Esophagus squamous epithelium (tissue), 5 donors: ENCODE measurements at regions not wholly inside any gene's neighbourhood (a gene's known extent, or its start where the extent isn't known, plus 50 kb on each side); places are given as distances from the start of the nearest gene placed in this dataset.

Experiments
- DNase-seq: peaks from one replicate; lab custom pipeline; 2025; lab: John Stamatoyannopoulos, UW
- H3K27ac ChIP-seq, 4 donors: fragments of 200-600 bp; sonication (generic); one replicate each; pipeline ENCODE4 v1.5.1; 2016 to 2019; ENCODE audit warnings: mild to moderate bottlenecking in 1 of 4
- H3K27me3 ChIP-seq, 4 donors: fragments of 200-600 bp; sonication (generic); 1 replicate in 3 of 4; 2 replicates in 1 of 4; pipeline versions ENCODE4 v1.5.1 to v1.6.0; 2017 to 2021; ENCODE audit warnings: antibody characterized with exemption in 1 of 4
- H3K36me3 ChIP-seq, 3 donors: fragments of 200-600 bp; sonication (generic); one replicate each; pipeline ENCODE4 v1.5.1; 2016 to 2019
- H3K4me1 ChIP-seq, 3 donors: fragments of 200-600 bp; sonication (generic); one replicate each; pipeline ENCODE4 v1.5.1; 2017 to 2019
- H3K4me3 ChIP-seq, 4 donors: fragments of 200-600 bp; sonication (generic); 1 replicate in 3 of 4; 2 replicates in 1 of 4; pipeline ENCODE4 v1.5.1; 2016 to 2019; ENCODE audit warnings: mild to moderate bottlenecking in 2 of 4, moderate library complexity in 1 of 4
- H3K9me3 ChIP-seq, 3 donors: fragments of 200-600 bp; sonication (generic); one replicate each; pipeline ENCODE4 v1.5.1; 2016 to 2019
- CTCF ChIP-seq, 6 experiments: fragments of 450-650 bp in 4 of 6; fragments of 200-600 bp in 2 of 6; sonication (generic) in 2 of 6; IDR thresholded peaks; one replicate each; pipeline ENCODE4 v1.5.1; 2016 to 2019; ENCODE audit warnings: antibody characterized with exemption in 6 of 6, mild to moderate bottlenecking in 4 of 6, moderate library complexity in 4 of 6
- POLR2A ChIP-seq, 4 donors: fragments of 450-650 bp; IDR thresholded peaks; one replicate each; pipeline ENCODE4 v1.6.1; 2017; ENCODE audit warnings: antibody characterized with exemption in 4 of 4, mild to moderate bottlenecking in 4 of 4, moderate library complexity in 3 of 4
- WGBS, 2 donors: methylation state at CpG; one replicate each; pipeline ENCODE4 v1.1.5; 2018; 5-methylcytosine and 5-hydroxymethylcytosine counted together
- intact Hi-C: fragments of 100-400 bp; cut with DNase I; formaldehyde crosslinking; loops from one replicate; pipeline ENCODE4 v1.15.0; 2022
- donor health status: DM: yes; HTN: yes; CAD: no.

GRCh38 chr1:29842130-29842529 is 605.8 kb downstream of the PTPRU start:
- WGBS, 2 donors = 57 to 61% methylated on average over 1 of the region's 1 CpG
- Histone ChIP-seq H3K9me3 (peaks cover 0 to 20% (median 10%) of the 10 kb centered on the region in 3 donors), H3K4me1 (no peaks in the 10 kb centered on the region), H3K27me3 (peaks cover 0 to 64% (median 0%) of the 10 kb centered on the region in 4 donors), H3K27ac (no peak overlapping the region), H3K36me3 (no peaks in the 10 kb centered on the region), H3K4me3 (no peak overlapping the region)
- no peak for DNase-seq
- intact Hi-C loops = no loop called here
- TF ChIP-seq POLR2A (IDR thresholded peaks at IDR 0.05) (no peak), CTCF (IDR thresholded peaks at IDR 0.05) (no peak)

GRCh38 chr1:29839726-29840125 is 603.4 kb downstream of the PTPRU start:
- no peak overlapping the region for H3K4me3 ChIP-seq
- no peaks in the 10 kb centered on the region for H3K36me3 ChIP-seq
- no peak for TF ChIP-seq POLR2A (IDR thresholded peaks at IDR 0.05)
- TF ChIP-seq CTCF (IDR thresholded peaks at IDR 0.05) = no peak
- DNase-seq = no peak
- H3K9me3 ChIP-seq = peaks cover 0 to 20% (median 10%) of the 10 kb centered on the region in 3 donors
- intact Hi-C loops = no loop called here
- H3K27ac ChIP-seq = no peak overlapping the region
- no peaks in the 10 kb centered on the region for H3K4me1 ChIP-seq
- peaks cover 0 to 60% (median 0%) of the 10 kb centered on the region in 4 donors for H3K27me3 ChIP-seq
- 57 to 59% methylated on average over 2 to 4 of the region's 4 CpGs for WGBS, 2 donors

- H3K27me3 ChIP-seq = peaks cover 0 to 58% (median 0%) of the 10 kb centered on the region in 4 donors
- intact Hi-C loops = no loop called here
- no peaks in the 10 kb centered on the region for H3K4me1 ChIP-seq
- H3K36me3 ChIP-seq = no peaks in the 10 kb centered on the region
- no peak overlapping the region for H3K27ac ChIP-seq
- peaks cover 0 to 20% (median 10%) of the 10 kb centered on the region in 3 donors for H3K9me3 ChIP-seq
- no peak for DNase-seq
- TF ChIP-seq CTCF (IDR thresholded peaks at IDR 0.05) = no peak
- no peak for TF ChIP-seq POLR2A (IDR thresholded peaks at IDR 0.05)
- no peak overlapping the region for H3K4me3 ChIP-seq
- 83 to 94% methylated on average over 2 to 3 of the region's 3 CpGs for WGBS, 2 donors
Observed at GRCh38 chr1:29838738-29839320, 602.5 kb downstream of the PTPRU start.

- DNase-seq = no peak
- no peak for TF ChIP-seq POLR2A (IDR thresholded peaks at IDR 0.05)
- no peak for TF ChIP-seq CTCF (IDR thresholded peaks at IDR 0.05)
Observed at GRCh38 chr1:29836651-29837646, 600.6 kb downstream of the PTPRU start.

GRCh38 chr1:29835874-29836273 is 599.6 kb downstream of the PTPRU start:
- TF ChIP-seq CTCF (IDR thresholded peaks at IDR 0.05) (no peak), POLR2A (IDR thresholded peaks at IDR 0.05) (no peak)
- WGBS, 2 donors = 42 to 61% methylated on average over 6 to 8 of the region's 8 CpGs
- Histone ChIP-seq H3K27me3 (peaks cover 0 to 58% (median 0%) of the 10 kb centered on the region in 4 donors), H3K4me1 (no peaks in the 10 kb centered on the region), H3K36me3 (no peaks in the 10 kb centered on the region), H3K4me3 (no peak overlapping the region), H3K27ac (no peak overlapping the region), H3K9me3 (peaks cover 0 to under 1% (median 0%) of the 10 kb centered on the region in 3 donors)
- no peak for DNase-seq
- intact Hi-C loops = no loop called here

More at GRCh38 chr1:29836651-29837646, 600.6 kb downstream of the PTPRU start:
- Histone ChIP-seq H3K9me3 (peaks cover 0 to 11% (median 4%) of the 10 kb centered on the region in 3 donors), H3K36me3 (no peaks in the 10 kb centered on the region), H3K4me3 (no peak overlapping the region), H3K27me3 (peaks cover 0 to 54% (median 0%) of the 10 kb centered on the region in 4 donors), H3K4me1 (no peaks in the 10 kb centered on the region), H3K27ac (no peak overlapping the region)
- intact Hi-C loops = no loop called here
- WGBS, 2 donors = 54 to 56% methylated on average over 6 to 7 of the region's 12 CpGs
